HG03175 (cell line): ENCODE measurements at regions not wholly inside any gene's neighbourhood (a gene's known extent, or its start where the extent isn't known, plus 50 kb on each side); places are given as distances from the start of the nearest gene placed in this dataset.
"Not testable (repeated sequence)": the region's sequence is repeated elsewhere in the genome, so short reads cannot be mapped to it uniquely, and the experiment has no call there.

Source experiments
- ATAC-seq: cut with Tn5 transposase; IDR thresholded peaks from one replicate; pipeline ENCODE4 v1.9.1; 2021; ENCODE audit warnings: mild to moderate bottlenecking, moderate library complexity; ENCODE audit not compliant: unreplicated experiment

- no peak for ATAC-seq
Measured at GRCh38 chr13:86409466-86410241, 610.4 kb upstream of the SLITRK6 start.

GRCh38 chr13:86425170-86425815 is 626.1 kb upstream of the SLITRK6 start:
- no peak for ATAC-seq

- ATAC-seq: no peak
Measured at GRCh38 chr13:86426437-86426836, 627.2 kb upstream of the SLITRK6 start.

- ATAC-seq: no peak
Measured at GRCh38 chr13:86429756-86430155, 630.5 kb upstream of the SLITRK6 start.

- no peak for ATAC-seq
Measured at GRCh38 chr13:86438034-86438433, 638.8 kb upstream of the SLITRK6 start.

- ATAC-seq: no peak
Measured at GRCh38 chr13:86445206-86445605, 646.0 kb upstream of the SLITRK6 start.

- ATAC-seq: no peak
Measured at GRCh38 chr13:86445672-86446071, 646.5 kb upstream of the SLITRK6 start.

- ATAC-seq: no peak
Measured at GRCh38 chr13:86446311-86446710, 647.1 kb upstream of the SLITRK6 start.

- ATAC-seq: no peak
Measured at GRCh38 chr13:86447479-86447878, 648.3 kb upstream of the SLITRK6 start.

- no peak for ATAC-seq
Measured at GRCh38 chr13:86462011-86462410, 662.8 kb upstream of the SLITRK6 start.

- no peak for ATAC-seq
Measured at GRCh38 chr13:86464193-86464592, 665.0 kb upstream of the SLITRK6 start.

GRCh38 chr13:86474971-86475370 is 675.8 kb upstream of the SLITRK6 start:
- no peak for ATAC-seq

GRCh38 chr13:86476656-86477055 is 677.4 kb upstream of the SLITRK6 start:
- ATAC-seq: no peak

- ATAC-seq: no peak
Measured at GRCh38 chr13:86486582-86486981, 687.4 kb upstream of the SLITRK6 start.

GRCh38 chr13:86491121-86491520 is 691.9 kb upstream of the SLITRK6 start:
- ATAC-seq: no peak

GRCh38 chr13:86501931-86502330 is 702.7 kb upstream of the SLITRK6 start:
- not testable (repeated sequence) for ATAC-seq

GRCh38 chr13:86510792-86511191 is 711.6 kb upstream of the SLITRK6 start:
- ATAC-seq: no peak

- no peak for ATAC-seq
Measured at GRCh38 chr13:86541461-86541860, 742.2 kb upstream of the SLITRK6 start.

GRCh38 chr13:86554066-86554465 is 754.8 kb upstream of the SLITRK6 start:
- no peak for ATAC-seq

- no peak for ATAC-seq
Measured at GRCh38 chr13:86559901-86560300, 760.7 kb upstream of the SLITRK6 start.

GRCh38 chr13:86562866-86563265 is 763.6 kb upstream of the SLITRK6 start:
- no peak for ATAC-seq

GRCh38 chr13:86563308-86563707 is 764.1 kb upstream of the SLITRK6 start:
- no peak for ATAC-seq
